HEK293 (cell line): ENCODE measurements at regions not wholly inside any gene's neighbourhood (a gene's known extent, or its start where the extent isn't known, plus 50 kb on each side); places are given as distances from the start of the nearest gene placed in this dataset.
A peak's percentile ranks its signal among the peaks of the same experiment; 100 is the strongest.

Source experiments
- CTCF ChIA-PET: fragments of 350-600 bp; formaldehyde crosslinking; extraction: SDS; loops from one replicate; lab custom pipeline; 2021; ENCODE audit warnings: antibody characterized with exemption; lab: Yijun Ruan, JAX
- POLR2A ChIA-PET: fragments of 300-600 bp; formaldehyde crosslinking; extraction: SDS; loops from one replicate; lab custom pipeline; 2020; ENCODE audit warnings: antibody characterized with exemption, inconsistent platforms; lab: Yijun Ruan, JAX
- H3K27ac ChIP-seq: fragments of 200-500 bp; sonication (Bioruptor generic); 2 replicates; pipeline ENCODE4 v1.5.1; 2014; ENCODE audit warnings: low read depth, low read length, control low read depth, inconsistent platforms; ENCODE audit errors: extremely low read depth
- H3K36me3 ChIP-seq, 2 experiments: fragments of 200-500 bp in 1 of 2; sonication (Bioruptor generic) in 1 of 2; 1 replicate in 1 of 2; 2 replicates in 1 of 2; pipeline ENCODE4 v1.5.1; 2014 to 2017; ENCODE audit warnings: inconsistent platforms in 2 of 2, low read length in 2 of 2; ENCODE audit not compliant: control insufficient read depth in 2 of 2, insufficient read depth in 1 of 2
- H3K4me1 ChIP-seq: fragments of 200-500 bp; sonication (Bioruptor generic); 2 replicates; pipeline ENCODE4 v1.5.1; 2014; ENCODE audit warnings: mild to moderate bottlenecking, low read length, inconsistent platforms; ENCODE audit not compliant: control insufficient read depth, insufficient read depth
- H3K4me3 ChIP-seq: 2 replicates; pipeline ENCODE4 v1.5.1; 2011; ENCODE audit warnings: low read depth, mild to moderate bottlenecking, control low read depth, low read length, moderate library complexity
- H3K9me3 ChIP-seq: fragments of 200-500 bp; sonication (Bioruptor generic); 2 replicates; pipeline ENCODE4 v1.5.1; 2014; ENCODE audit warnings: low read depth, low read length, inconsistent platforms; ENCODE audit not compliant: control insufficient read depth, insufficient read depth
- BCL11B ChIP-seq: fragments of 450-650 bp; formaldehyde crosslinking; IDR thresholded peaks from 2 replicates; pipeline ENCODE4 v1.5.1; 2016; ENCODE audit warnings: low read depth, missing biosample characterization, missing genetic modification characterization
- EGR2 ChIP-seq: fragments of 450-650 bp; formaldehyde crosslinking; IDR thresholded peaks from 2 replicates; pipeline ENCODE4 v1.5.1; 2016; ENCODE audit warnings: low read depth, missing biosample characterization, missing genetic modification characterization
- KLF16 ChIP-seq: fragments of 450-650 bp; formaldehyde crosslinking; IDR thresholded peaks from 2 replicates; pipeline ENCODE4 v1.5.1; 2017; ENCODE audit warnings: missing biosample characterization, missing genetic modification characterization
- RBAK ChIP-seq: fragments of 450-650 bp; formaldehyde crosslinking; IDR thresholded peaks from 2 replicates; pipeline ENCODE4 v1.5.1; 2016; ENCODE audit warnings: missing biosample characterization, missing genetic modification characterization
- SP2 ChIP-seq: fragments of 450-650 bp; formaldehyde crosslinking; IDR thresholded peaks from 2 replicates; pipeline ENCODE4 v1.5.1; 2016; ENCODE audit warnings: missing biosample characterization, missing genetic modification characterization
- ZBTB48 ChIP-seq: fragments of 450-650 bp; formaldehyde crosslinking; IDR thresholded peaks from 2 replicates; pipeline ENCODE4 v1.5.1; 2016; ENCODE audit warnings: missing biosample characterization, missing genetic modification characterization
- ZBTB6 ChIP-seq: fragments of 450-650 bp; formaldehyde crosslinking; IDR thresholded peaks from 2 replicates; pipeline ENCODE4 v1.5.1; 2017; ENCODE audit warnings: missing biosample characterization, missing genetic modification characterization
- ZFHX2 ChIP-seq: fragments of 450-650 bp; formaldehyde crosslinking; conservative IDR thresholded peaks from 2 replicates; pipeline ENCODE4 v1.5.1; 2016; ENCODE audit warnings: missing biosample characterization, missing genetic modification characterization
- ZIC2 ChIP-seq: fragments of 450-650 bp; formaldehyde crosslinking; IDR thresholded peaks from 2 replicates; pipeline ENCODE4 v1.5.1; 2016; ENCODE audit warnings: missing biosample characterization, missing genetic modification characterization
- ZNF184 ChIP-seq: fragments of 450-650 bp; IDR thresholded peaks from 2 replicates; pipeline ENCODE4 v1.5.1; 2018; ENCODE audit warnings: missing biosample characterization, mild to moderate bottlenecking, missing genetic modification characterization
- ZNF292 ChIP-seq: fragments of 450-650 bp; formaldehyde crosslinking; IDR thresholded peaks from 2 replicates; pipeline ENCODE4 v1.5.1; 2016; ENCODE audit warnings: low read depth, missing biosample characterization, missing genetic modification characterization, borderline replicate concordance
- ZNF354C ChIP-seq: fragments of 450-650 bp; formaldehyde crosslinking; IDR thresholded peaks from 2 replicates; pipeline ENCODE4 v1.5.1; 2016; ENCODE audit warnings: missing biosample characterization, missing genetic modification characterization, low read depth, borderline replicate concordance
- ZNF473 ChIP-seq: fragments of 450-650 bp; formaldehyde crosslinking; IDR thresholded peaks from 2 replicates; pipeline ENCODE4 v1.5.1; 2017; ENCODE audit warnings: missing biosample characterization, missing genetic modification characterization
- ZNF529 ChIP-seq: fragments of 450-650 bp; formaldehyde crosslinking; IDR thresholded peaks from 2 replicates; pipeline ENCODE4 v1.5.1; 2017; ENCODE audit warnings: missing genetic modification characterization, missing biosample characterization; ENCODE audit not compliant: insufficient replicate concordance
- ZNF549 ChIP-seq: fragments of 450-650 bp; IDR thresholded peaks from 2 replicates; pipeline ENCODE4 v1.5.1; 2018; ENCODE audit warnings: missing biosample characterization, missing genetic modification characterization, mild to moderate bottlenecking, inconsistent platforms, moderate library complexity
- ZNF560 ChIP-seq: fragments of 450-650 bp; formaldehyde crosslinking; IDR thresholded peaks from 2 replicates; pipeline ENCODE4 v1.5.1; 2017; ENCODE audit warnings: missing biosample characterization, missing genetic modification characterization, borderline replicate concordance
- ZNF561 ChIP-seq: fragments of 450-650 bp; IDR thresholded peaks from 2 replicates; pipeline ENCODE4 v1.5.1; 2018; ENCODE audit warnings: missing biosample characterization, missing genetic modification characterization, borderline replicate concordance
- ZNF658 ChIP-seq: fragments of 450-650 bp; formaldehyde crosslinking; IDR thresholded peaks from 2 replicates; pipeline ENCODE4; 2016; ENCODE audit warnings: missing biosample characterization, missing genetic modification characterization
- ZNF747 ChIP-seq: fragments of 450-650 bp; formaldehyde crosslinking; IDR thresholded peaks from 2 replicates; pipeline ENCODE4 v1.5.1; 2016; ENCODE audit warnings: missing biosample characterization, missing genetic modification characterization
- TF ChIP-seq, protein P1 (sequence below): fragments of 450-650 bp; formaldehyde crosslinking; IDR thresholded peaks from 2 replicates; pipeline ENCODE4 v1.5.1; 2017; ENCODE audit warnings: missing biosample characterization, missing genetic modification characterization
- TF ChIP-seq, protein P2 (sequence below): fragments of 450-650 bp; formaldehyde crosslinking; IDR thresholded peaks from 2 replicates; pipeline ENCODE4 v1.5.1; 2016; ENCODE audit warnings: missing biosample characterization, missing genetic modification characterization
- TF ChIP-seq, protein P3 (sequence below): fragments of 450-650 bp; formaldehyde crosslinking; IDR thresholded peaks from 2 replicates; pipeline ENCODE4 v1.5.1; 2017; ENCODE audit warnings: missing biosample characterization, missing genetic modification characterization
- TF ChIP-seq, protein P4 (sequence below): fragments of 450-650 bp; formaldehyde crosslinking; IDR thresholded peaks from 2 replicates; pipeline ENCODE4 v1.5.1; 2016; ENCODE audit warnings: missing biosample characterization, missing genetic modification characterization

GRCh38 chr10:131818510-131819234 is 82.1 kb upstream of the PPP2R2D start:
- no peaks in the 10 kb centered on the region for H3K4me1 ChIP-seq
- no peaks in the 10 kb centered on the region for H3K36me3 ChIP-seq
- H3K9me3 ChIP-seq: no peaks in the 10 kb centered on the region
- CTCF ChIA-PET: no interaction called here
- no peak overlapping the region for H3K4me3 ChIP-seq
- TF ChIP-seq SP2 (no peak), ZIC2 (tag by site-specific recombination) (no peak), BCL11B (tag by site-specific recombination) (no peak), RBAK (no peak), ZNF561 (no peak), ZNF184 (tag by site-specific recombination) (no peak), ZBTB48 (tag by site-specific recombination) (no peak), ZBTB6 (tag by site-specific recombination) (no peak), ZNF747 (tag by site-specific recombination) (no peak), ZNF549 (tag by site-specific recombination) (no peak)
- TF ChIP-seq, protein P1, sequence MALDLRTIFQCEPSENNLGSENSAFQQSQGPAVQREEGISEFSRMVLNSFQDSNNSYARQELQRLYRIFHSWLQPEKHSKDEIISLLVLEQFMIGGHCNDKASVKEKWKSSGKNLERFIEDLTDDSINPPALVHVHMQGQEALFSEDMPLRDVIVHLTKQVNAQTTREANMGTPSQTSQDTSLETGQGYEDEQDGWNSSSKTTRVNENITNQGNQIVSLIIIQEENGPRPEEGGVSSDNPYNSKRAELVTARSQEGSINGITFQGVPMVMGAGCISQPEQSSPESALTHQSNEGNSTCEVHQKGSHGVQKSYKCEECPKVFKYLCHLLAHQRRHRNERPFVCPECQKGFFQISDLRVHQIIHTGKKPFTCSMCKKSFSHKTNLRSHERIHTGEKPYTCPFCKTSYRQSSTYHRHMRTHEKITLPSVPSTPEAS (tag by site-specific recombination): no peak
- TF ChIP-seq, protein P2, sequence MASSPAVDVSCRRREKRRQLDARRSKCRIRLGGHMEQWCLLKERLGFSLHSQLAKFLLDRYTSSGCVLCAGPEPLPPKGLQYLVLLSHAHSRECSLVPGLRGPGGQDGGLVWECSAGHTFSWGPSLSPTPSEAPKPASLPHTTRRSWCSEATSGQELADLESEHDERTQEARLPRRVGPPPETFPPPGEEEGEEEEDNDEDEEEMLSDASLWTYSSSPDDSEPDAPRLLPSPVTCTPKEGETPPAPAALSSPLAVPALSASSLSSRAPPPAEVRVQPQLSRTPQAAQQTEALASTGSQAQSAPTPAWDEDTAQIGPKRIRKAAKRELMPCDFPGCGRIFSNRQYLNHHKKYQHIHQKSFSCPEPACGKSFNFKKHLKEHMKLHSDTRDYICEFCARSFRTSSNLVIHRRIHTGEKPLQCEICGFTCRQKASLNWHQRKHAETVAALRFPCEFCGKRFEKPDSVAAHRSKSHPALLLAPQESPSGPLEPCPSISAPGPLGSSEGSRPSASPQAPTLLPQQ: no peak
- no peak overlapping the region for H3K27ac ChIP-seq
- POLR2A ChIA-PET: no interaction called here

DNA sequence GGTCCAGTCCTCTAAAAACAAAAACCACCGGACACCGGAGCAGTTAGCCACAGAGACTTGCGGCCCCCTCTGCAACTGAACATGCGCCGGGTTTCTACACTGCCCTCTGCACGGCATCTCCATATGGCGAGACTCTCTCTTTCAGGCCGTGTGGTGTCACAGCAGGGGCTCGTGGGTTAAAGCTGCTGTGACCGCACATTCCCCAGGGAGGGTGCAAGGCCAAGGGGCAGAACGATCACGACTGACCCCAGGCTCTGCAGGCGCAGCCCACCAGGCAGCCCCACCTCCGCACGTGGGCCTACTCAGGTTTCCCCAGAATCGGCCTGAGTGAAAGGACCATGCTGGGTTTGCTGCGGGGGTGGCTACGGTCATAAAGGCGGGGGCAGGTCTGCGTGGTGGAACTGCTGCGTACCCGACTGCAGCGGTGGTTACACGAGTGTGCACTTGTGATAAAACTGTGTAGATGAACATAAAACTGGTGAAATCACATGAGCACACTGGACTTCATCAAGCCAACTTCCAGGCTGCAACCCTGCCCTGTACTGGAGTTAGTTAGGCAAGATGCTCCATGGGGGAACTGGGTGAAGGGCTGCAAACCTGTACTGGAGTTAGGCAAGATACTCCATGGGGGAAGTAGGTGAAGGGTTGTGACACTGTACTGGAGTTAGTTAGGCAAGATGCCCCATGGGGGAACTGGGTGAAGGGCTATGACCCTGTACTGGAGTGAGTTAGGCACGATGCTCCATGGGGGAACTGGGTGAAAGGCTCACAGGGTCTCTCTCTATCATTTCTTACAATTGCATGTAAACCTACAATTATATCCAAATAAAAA is 81.4 kb upstream of the PPP2R2D start:
- no peaks in the 10 kb centered on the region for H3K4me1 ChIP-seq
- no peak overlapping the region for H3K4me3 ChIP-seq
- ChIA-PET POLR2A (no interaction called here), CTCF (no interaction called here)
- H3K27ac ChIP-seq: no peak overlapping the region
- H3K9me3 ChIP-seq: no peaks in the 10 kb centered on the region
- H3K36me3 ChIP-seq: no peaks in the 10 kb centered on the region
- no peak for TF ChIP-seq ZNF354C (tag by site-specific recombination)
- no peak for TF ChIP-seq ZNF473 (tag by site-specific recombination)
- peak; percentile 79 for TF ChIP-seq EGR2 (tag by site-specific recombination)
- TF ChIP-seq ZNF292 (tag by site-specific recombination): no peak
- TF ChIP-seq ZFHX2 (tag by site-specific recombination): peak; percentile 87
- TF ChIP-seq, protein P3, sequence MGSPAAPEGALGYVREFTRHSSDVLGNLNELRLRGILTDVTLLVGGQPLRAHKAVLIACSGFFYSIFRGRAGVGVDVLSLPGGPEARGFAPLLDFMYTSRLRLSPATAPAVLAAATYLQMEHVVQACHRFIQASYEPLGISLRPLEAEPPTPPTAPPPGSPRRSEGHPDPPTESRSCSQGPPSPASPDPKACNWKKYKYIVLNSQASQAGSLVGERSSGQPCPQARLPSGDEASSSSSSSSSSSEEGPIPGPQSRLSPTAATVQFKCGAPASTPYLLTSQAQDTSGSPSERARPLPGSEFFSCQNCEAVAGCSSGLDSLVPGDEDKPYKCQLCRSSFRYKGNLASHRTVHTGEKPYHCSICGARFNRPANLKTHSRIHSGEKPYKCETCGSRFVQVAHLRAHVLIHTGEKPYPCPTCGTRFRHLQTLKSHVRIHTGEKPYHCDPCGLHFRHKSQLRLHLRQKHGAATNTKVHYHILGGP (tag by site-specific recombination): no peak
- TF ChIP-seq, protein P4, sequence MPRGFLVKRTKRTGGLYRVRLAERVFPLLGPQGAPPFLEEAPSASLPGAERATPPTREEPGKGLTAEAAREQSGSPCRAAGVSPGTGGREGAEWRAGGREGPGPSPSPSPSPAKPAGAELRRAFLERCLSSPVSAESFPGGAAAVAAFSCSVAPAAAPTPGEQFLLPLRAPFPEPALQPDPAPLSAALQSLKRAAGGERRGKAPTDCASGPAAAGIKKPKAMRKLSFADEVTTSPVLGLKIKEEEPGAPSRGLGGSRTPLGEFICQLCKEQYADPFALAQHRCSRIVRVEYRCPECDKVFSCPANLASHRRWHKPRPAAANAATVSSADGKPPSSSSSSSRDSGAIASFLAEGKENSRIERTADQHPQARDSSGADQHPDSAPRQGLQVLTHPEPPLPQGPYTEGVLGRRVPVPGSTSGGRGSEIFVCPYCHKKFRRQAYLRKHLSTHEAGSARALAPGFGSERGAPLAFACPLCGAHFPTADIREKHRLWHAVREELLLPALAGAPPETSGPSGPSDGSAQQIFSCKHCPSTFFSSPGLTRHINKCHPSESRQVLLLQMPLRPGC (tag by site-specific recombination): no peak
- no peak for TF ChIP-seq KLF16 (tag by site-specific recombination)
- no peak for TF ChIP-seq ZNF560 (tag by site-specific recombination)
- TF ChIP-seq ZNF658: no peak
- TF ChIP-seq ZNF529 (tag by site-specific recombination): peak; percentile 64
